ENCODE measurements at regions not wholly inside any gene's neighbourhood (a gene's known extent, or its start where the extent isn't known, plus 50 kb on each side); places are given as distances from the start of the nearest gene placed in this dataset.

GRCh38 chr1:239835946-239836440 is 255.7 kb upstream of the FMN2 start:
- DNase-seq, result no peak

DNA sequence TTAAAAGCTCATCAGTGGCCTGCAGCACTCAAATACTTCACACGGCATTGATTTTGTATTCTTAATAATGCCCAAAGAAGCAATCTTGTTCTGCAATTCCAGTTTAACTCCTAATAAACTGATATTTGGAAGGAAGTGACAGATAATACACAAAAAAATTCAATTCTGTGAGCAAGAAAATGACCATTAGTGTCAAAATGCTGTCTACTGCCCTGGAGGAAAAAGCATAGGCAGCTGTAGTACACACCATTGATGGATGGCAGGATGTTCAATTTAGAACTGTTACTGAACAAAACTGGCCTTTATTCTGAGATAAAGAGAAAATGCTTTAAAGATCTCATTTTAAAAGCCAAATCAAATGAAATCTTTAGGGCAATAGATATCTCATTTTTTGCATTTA is 251.3 kb upstream of the FMN2 start:
- DNase-seq, result no peak

GRCh38 chr1:239840790-239841189 is 250.9 kb upstream of the FMN2 start:
- DNase-seq, result no peak

DNA sequence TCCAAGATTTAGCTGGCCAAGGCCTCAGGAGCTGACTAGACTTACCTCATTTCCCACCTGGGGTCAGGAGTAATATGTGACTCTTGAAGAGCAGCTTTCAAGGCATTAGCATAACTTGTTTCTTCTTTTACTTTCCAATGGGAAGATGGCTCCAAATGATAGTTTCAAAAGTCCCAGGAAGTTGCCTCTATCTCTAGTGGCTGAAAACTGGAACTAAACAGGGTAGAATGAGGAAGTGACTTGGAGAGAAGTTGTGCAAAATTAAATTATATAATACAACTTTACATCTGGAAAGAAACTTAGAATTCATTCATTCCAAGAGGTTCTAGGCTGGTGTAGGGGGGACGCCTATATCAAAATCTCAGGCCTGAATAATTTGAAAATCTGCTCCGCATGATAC is 250.1 kb upstream of the FMN2 start:
- no peak for DNase-seq

DNA sequence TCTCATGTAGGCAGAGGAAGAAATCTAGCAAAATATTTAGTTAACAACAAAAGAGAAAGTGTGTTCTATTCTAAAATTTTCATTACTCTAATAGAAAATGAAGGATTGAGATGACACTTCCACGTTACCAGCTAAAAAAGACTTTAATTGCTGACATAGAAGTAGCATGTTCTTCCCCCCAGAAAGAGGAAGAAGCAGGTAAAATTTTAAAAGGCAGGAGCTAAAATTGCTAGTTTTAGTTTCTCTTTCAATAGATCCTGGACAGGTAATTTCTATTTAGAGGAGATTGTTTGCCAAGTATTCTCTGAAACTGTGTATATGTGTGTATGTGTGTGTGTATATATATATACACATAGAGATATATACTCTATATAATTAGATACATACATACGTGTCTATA is 248.1 kb upstream of the FMN2 start:
- DNase-seq, result no peak

DNA sequence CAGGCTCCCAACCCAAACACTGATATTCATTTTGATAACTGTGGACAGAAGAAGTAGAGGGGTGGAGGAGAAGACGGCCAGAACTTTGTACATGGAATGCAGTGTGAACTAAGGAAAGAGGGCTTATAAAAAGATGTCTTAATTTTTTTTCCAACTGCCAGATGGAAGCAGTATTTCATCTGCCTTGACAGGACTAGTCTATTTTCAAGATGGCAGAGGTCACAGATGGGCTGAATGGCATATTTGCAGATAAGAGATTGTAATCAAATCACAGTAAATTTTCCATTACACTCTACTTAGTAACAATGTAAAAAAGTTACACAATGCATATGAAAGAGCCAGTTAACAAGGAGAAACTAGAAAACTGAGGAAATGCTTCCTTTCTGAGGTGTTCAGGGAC is 246.8 kb upstream of the FMN2 start:
- no peak for DNase-seq

DNA sequence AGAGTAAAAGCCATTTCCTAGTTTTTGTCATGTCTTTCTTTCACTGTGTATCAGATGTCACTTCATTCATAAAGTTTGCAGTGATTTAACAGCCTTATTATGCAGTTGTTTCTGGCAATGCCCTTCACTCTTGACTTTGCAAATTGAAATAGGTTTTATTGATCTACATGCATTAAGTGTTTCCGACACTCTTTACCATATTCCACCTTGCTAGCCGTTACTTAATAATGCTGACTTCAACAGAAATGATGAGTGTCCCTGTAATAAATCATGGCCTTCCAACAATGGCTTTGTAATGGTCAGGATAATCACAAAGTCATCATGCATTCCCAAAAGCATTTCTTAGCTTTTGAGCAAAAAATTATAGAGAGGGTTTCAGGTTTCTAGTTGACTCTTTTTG is 236.8 kb upstream of the FMN2 start:
- DNase-seq, result no peak

DNA sequence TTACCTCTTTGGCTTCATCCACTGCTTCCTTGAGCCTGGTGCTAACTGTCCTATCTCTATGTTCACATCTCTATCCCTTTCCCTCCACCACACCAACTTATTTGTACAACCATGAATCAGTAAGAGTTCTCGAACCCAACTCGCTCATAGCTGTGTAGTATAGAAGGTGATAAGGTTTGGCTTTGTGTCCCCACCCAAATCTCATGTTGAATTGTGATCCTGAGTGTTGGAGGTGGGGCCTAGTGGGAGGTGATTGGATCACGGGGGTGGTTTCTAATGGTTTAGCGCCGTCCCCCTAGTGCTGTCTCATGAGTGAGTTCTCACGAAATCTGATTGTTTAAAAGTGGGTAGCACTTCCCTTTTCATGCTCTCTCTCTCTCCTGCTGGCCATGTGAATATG is 235.6 kb upstream of the FMN2 start:
- DNase-seq, result no peak

DNA sequence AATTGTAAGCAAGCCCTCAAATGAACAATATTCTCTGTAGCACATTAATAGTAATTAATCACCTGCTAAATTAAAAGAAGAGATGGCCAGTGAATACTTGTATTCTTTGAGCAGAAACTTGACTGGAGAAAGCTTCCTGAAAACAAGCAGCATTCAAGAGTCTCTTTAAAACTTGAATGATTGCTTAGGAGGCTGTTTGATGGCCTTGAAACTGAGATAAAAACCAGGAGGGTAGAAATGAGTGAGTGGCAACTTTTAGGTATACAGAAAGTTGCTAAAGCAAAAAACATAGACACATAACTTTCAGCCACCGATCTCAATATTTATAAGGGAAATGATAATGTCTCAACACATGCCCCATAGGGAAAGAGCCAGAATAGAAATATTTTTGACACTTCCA is 234.8 kb upstream of the FMN2 start:
- no peak for DNase-seq

DNA sequence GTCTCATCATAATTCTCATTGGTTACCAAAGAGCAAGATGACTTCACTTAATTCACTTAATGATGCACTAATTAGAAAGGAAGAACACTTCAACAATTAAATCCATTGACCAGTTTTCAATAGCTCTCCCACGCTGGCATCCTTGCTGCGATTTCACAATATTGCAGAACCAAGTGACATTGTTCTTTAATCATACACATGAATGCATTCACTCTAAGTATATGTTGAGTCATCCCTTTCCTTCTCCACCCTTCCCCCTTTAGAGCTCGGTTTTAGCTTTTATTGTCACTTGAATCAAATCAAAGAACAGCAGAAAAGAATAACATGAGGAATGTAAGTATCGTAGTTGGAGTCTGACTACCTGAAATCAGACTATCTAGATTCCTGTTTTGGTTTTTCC is 233.6 kb upstream of the FMN2 start:
- DNase-seq, result peak; percentile 28 to 29

GRCh38 chr1:239858529-239858928 is 233.2 kb upstream of the FMN2 start:
- no peak for DNase-seq

DNA sequence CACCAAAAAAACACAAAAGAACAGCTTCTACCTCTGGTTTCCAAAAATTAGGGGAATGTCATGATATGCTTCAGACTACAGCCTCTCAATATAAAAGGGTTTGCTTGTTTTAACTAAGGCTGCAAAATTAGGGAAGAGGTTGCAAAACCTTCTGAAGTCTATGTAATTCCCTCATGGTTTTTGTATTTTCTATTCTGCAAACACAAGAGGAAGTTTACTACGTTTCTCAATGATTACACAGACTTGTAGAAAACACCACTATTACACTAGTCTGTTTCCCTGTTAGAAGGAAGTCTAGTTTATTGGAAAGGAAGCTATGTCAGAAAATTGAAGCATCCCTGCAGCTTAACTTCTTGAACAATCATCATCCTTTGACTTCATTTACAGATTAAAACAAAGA is 229.7 kb upstream of the FMN2 start:
- DNase-seq, result no peak

DNA sequence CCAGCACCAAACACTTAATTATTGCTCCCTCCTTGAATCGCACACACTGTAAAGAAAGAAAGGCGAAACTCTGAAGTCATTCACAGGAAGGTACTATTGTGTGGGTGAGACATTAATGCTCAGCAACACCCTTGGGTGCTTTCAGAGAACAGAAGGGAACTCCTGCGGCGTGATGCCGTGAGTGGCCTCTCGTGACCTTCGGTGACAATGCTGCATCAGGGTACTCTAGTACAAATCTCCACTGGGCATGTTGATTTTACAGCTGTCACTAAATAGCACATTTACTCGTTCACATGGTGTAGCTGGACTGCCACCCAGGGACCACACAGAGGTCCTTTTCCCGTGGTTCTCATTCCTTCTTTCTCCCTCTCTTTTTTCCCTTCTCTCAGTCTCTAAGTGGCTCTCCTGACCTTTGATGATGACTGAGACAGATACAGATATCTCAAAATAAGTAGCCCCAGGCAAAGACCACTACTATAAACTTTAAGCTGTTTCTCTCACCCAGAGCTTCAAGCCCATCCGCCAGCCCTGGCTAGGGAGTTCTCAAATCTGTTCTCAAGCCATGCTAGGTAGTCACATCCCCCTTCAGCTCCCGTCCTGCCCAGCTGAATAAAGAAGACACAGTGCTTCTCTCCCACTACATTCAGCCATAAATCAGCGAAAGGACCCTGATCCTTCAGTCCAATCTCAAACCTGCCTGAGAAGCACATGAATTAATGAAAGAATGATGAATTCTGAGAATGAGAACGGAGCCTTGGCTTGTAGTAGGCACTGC is 223.4 kb upstream of the FMN2 start:
- DNase-seq, result peak; percentile 18 to 44

DNA sequence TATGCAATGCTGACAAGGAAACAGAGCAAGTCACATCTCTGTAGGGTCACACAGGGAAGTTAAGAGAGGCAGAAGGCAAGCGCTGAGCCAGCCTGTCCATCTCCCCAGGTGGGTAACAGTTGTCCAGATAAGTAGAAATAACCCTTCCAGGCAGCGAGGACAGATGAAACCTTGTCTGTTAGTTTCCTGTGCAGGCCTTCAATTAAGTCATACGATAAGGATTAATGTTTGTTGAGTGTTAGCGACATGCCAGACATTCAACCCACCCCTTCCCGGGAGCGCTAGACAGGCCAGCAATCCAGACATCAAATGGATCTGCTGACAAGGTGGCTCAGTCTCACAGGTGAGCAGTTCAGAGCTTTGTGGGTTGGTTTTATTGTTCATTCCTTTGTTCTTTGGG is 221.5 kb upstream of the FMN2 start:
- peak in 1 of 2 experiments; percentile 27 for DNase-seq

DNA sequence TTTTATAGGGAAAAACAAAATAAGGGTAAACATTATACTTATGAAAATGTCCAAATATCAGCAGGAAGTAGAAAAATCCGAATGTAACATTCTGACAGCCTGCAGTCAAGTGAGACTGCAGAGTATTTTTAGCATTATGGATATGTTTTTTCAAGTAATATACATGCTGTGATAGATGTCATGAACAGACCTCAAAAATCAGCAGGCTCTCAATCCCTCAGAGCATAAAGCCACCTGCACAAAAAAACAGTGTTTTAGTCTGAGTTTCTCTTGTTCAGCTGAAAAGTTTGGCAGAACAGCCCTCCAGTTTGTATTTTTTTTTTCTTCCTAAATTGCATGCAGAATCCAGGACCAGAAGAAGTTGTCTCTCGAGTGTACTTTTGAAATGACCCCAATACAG is 219.1 kb upstream of the FMN2 start:
- no peak for DNase-seq

DNA sequence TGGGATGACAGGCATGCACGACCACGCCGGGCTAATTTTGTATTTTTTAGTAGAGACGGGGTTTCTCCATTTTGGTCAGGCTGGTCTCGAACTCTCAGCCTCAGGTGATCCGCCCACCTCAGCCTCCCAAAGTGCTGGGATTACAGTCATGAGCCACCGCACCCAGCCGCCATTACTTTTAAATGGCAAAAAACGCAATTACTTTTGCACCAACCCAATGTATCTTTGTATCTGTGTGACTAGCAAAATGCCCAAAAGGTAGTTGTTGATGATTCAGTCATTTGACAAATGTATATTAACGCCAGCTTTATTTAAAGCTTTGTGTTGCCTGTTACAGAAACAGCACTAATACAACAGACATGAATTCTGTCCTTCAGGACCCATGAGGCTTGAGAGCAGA is 216.9 kb upstream of the FMN2 start:
- no peak for DNase-seq

DNA sequence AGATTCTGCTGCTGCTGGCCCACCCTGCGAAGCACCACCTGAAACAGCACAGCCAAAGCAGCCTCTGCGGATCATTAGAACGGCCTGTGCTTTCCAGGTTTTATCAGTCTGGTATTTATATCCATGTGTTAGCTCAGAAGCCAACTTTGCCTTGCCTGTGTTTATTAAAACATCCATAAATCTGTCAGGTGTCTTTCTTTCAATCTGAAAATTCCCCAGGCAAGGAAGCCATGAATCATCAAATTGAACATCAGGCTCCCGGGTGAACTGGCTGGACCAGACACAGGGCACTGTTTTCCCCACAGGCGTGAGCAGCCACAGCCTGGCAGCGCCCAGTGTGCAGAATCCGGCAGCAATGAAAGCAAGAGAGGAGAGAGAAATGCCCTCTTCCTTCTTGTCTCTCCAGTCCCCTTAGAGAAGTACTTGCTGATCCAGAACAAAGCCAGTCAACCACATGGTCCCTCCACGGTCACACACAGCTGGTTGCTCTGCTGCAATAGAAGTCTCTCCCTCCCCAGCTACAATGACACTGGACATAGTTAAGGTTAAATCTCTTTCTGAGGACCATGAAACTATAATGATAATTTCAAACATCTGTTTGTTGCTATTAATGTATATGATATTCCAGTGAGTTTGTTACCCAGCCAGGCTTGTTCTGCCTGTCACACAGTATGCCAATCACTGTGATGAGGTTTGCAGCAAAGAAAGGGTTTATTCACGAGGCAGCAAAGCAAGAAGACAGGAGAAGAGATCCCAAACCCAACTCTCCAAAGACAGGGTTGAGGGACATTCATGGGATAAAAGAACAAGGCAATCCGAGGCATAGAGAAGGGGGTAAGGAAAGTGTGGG is 212.1 kb upstream of the FMN2 start:
- DNase-seq, result no peak

DNA sequence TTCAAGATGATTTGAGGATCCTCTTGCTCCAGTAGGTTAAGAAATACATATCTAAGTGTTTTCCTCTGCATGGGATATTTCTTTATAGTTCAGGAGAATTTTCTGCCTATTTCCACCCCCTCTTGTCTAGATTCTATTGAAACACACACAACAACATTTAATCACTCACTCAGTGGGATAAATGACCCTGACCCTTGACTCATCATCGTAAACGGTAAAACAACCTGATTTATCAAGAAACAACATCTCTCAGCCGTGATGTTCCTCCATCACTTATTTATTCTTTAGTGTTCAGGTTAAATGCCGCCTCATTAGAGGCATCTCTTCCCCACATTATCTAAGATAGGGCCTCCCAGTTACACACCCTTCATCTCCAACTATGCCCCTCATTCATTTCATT is 208.7 kb upstream of the FMN2 start:
- no peak for DNase-seq

DNA sequence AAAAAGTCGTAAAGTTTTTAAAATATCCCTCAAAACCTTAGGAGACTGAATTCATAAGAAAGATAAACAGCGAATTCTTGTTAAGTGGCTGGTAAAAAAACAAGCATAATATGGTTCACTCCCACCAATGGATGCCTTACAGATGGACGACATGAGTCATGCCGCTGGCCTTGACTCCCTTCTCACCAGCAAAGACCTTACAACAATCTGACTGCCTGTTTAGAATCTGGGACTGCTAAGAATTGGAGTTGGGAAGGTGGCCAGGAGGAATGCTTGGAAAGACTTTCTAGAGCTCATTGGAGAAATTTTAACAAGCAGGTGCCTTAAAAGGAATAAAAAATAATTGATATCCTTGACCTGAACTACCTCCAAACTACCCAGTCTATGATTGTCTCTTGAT is 206.9 kb upstream of the FMN2 start:
- DNase-seq, result no peak

GRCh38 chr1:239886266-239886665 is 205.4 kb upstream of the FMN2 start:
- DNase-seq, result no peak

- DNase-seq, result no peak
These were observed 203.0 kb upstream of the FMN2 start for GRCh38 chr1:239888639-239889038.

DNA sequence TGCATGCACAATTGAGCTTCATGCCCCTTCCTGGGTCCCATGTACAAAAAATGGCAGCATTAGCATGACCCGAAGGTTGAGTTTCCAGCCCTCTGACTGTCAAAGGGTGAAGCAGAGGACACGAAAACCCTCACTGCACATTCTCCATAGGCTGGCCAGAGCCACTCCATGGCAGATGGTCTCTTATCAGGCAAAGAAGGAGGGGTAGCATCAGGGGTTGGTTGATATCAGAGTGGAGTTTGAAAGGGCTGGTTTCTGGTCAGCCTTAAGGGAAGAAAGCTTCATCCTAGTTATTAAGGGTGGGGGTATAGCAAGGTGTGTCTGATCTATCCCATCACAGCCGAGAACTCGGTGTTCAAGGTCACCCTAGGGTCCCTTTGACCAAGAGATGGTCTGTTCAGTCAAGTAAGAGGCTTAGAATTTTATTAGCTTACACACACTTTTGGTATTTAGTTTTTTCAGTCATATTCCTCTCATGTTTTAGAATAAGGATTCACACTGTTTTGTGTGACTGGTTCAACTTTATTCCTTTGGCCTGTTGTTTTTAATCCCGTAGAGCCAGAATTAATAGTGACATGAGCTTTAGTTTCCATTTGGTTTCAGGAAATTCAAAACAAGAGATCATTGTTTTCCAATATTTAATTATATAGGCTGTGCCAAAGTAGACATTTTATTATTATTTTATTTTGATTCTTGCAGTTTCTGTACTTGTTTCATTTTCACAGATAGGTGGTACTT is 199.9 kb upstream of the FMN2 start:
- no peak for DNase-seq

DNA sequence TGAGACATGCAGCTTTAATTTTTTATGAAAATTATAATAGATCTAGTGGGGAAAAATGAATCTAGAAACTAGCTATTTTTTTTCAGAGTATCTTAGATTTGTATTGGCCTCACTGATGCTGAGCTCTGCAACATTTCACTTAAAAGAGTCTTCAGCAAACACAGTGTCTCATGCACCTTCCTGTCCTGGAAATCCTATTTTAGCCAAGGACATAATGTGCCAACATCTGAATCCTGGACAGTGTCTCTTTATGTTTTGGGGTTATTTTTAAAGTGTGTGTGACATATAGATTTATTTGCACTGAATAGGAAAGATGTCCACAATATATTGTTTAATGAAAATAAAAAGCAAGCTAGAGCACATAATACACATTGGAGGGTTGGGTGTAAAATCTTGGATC is 199.1 kb upstream of the FMN2 start:
- DNase-seq, result no peak

Data from NCI-H2081 (cell line).